ENCODE measurements at regions not wholly inside any gene's neighbourhood (a gene's known extent, or its start where the extent isn't known, plus 50 kb on each side); places are given as distances from the start of the nearest gene placed in this dataset.

DNA sequence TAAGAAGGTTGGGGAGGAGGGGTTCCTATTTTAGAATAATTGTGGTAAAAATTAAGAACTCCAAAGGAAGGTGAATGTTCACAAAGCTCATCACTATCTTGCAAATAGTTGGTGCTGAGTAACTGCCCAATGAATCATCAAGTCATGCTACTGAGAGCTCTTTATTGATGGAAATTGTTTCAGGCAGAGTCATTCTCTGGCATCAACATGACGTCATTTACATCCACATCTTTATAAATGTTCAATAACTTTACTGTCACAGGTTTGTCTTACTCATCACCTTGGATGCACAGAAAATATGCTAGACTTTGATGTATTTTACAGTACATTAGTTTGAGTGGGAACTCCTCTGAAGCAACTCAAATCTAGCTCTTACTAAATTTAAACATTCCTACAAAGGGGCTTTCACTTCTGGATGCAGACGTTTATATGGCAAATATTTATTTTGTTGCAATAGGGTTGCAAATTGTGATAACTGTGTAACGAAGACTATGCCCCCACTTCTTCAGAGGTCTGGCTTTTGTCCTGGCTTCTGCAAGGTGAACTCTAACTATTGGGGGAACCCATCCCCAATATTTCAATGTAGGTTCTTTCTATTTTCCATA is 273.7 kb upstream of the AJAP1 start:
- no peak for TF ChIP-seq POLR2A (IDR thresholded peaks at IDR 0.05)
- no peak for TF ChIP-seq CTCF (IDR thresholded peaks at IDR 0.05)

Measured in tibial nerve (tissue), 3 donors.